HEK293 (cell line): ENCODE measurements at regions not wholly inside any gene's neighbourhood (a gene's known extent, or its start where the extent isn't known, plus 50 kb on each side); places are given as distances from the start of the nearest gene placed in this dataset.

Source experiments
- CTCF ChIA-PET: fragments of 350-600 bp; formaldehyde crosslinking; extraction: SDS; loops from one replicate; lab custom pipeline; 2021; ENCODE audit warnings: antibody characterized with exemption; lab: Yijun Ruan, JAX
- POLR2A ChIA-PET: fragments of 300-600 bp; formaldehyde crosslinking; extraction: SDS; loops from one replicate; lab custom pipeline; 2020; ENCODE audit warnings: antibody characterized with exemption, inconsistent platforms; lab: Yijun Ruan, JAX
- H3K27ac ChIP-seq: fragments of 200-500 bp; sonication (Bioruptor generic); 2 replicates; pipeline ENCODE4 v1.5.1; 2014; ENCODE audit warnings: low read depth, low read length, control low read depth, inconsistent platforms; ENCODE audit errors: extremely low read depth
- H3K36me3 ChIP-seq, 2 experiments: fragments of 200-500 bp in 1 of 2; sonication (Bioruptor generic) in 1 of 2; 1 replicate in 1 of 2; 2 replicates in 1 of 2; pipeline ENCODE4 v1.5.1; 2014 to 2017; ENCODE audit warnings: inconsistent platforms in 2 of 2, low read length in 2 of 2; ENCODE audit not compliant: control insufficient read depth in 2 of 2, insufficient read depth in 1 of 2
- H3K4me1 ChIP-seq: fragments of 200-500 bp; sonication (Bioruptor generic); 2 replicates; pipeline ENCODE4 v1.5.1; 2014; ENCODE audit warnings: mild to moderate bottlenecking, low read length, inconsistent platforms; ENCODE audit not compliant: control insufficient read depth, insufficient read depth
- H3K4me3 ChIP-seq: 2 replicates; pipeline ENCODE4 v1.5.1; 2011; ENCODE audit warnings: low read depth, mild to moderate bottlenecking, control low read depth, low read length, moderate library complexity
- H3K9me3 ChIP-seq: fragments of 200-500 bp; sonication (Bioruptor generic); 2 replicates; pipeline ENCODE4 v1.5.1; 2014; ENCODE audit warnings: low read depth, low read length, inconsistent platforms; ENCODE audit not compliant: control insufficient read depth, insufficient read depth
- FEZF1 ChIP-seq: fragments of 450-650 bp; formaldehyde crosslinking; IDR thresholded peaks from 2 replicates; pipeline ENCODE4 v1.5.1; 2016; ENCODE audit warnings: missing biosample characterization, missing genetic modification characterization
- KLF16 ChIP-seq: fragments of 450-650 bp; formaldehyde crosslinking; IDR thresholded peaks from 2 replicates; pipeline ENCODE4 v1.5.1; 2017; ENCODE audit warnings: missing biosample characterization, missing genetic modification characterization
- ZEB2 ChIP-seq: fragments of 450-650 bp; formaldehyde crosslinking; IDR thresholded peaks from 2 replicates; pipeline ENCODE4 v1.5.1; 2016; ENCODE audit warnings: missing biosample characterization, missing genetic modification characterization
- ZNF174 ChIP-seq: fragments of 450-650 bp; formaldehyde crosslinking; IDR thresholded peaks from 2 replicates; pipeline ENCODE4 v1.5.0; 2017; ENCODE audit warnings: missing biosample characterization, mild to moderate bottlenecking, missing genetic modification characterization
- ZNF214 ChIP-seq: fragments of 450-650 bp; formaldehyde crosslinking; IDR thresholded peaks from 2 replicates; pipeline ENCODE4 v1.5.1; 2017; ENCODE audit warnings: missing biosample characterization, mild to moderate bottlenecking, missing genetic modification characterization, borderline replicate concordance
- ZNF239 ChIP-seq: fragments of 450-650 bp; formaldehyde crosslinking; IDR thresholded peaks from 2 replicates; pipeline ENCODE4 v1.5.1; 2016; ENCODE audit warnings: missing biosample characterization, missing genetic modification characterization
- ZNF248 ChIP-seq: fragments of 450-650 bp; formaldehyde crosslinking; IDR thresholded peaks from 2 replicates; pipeline ENCODE4 v1.5.1; 2017; ENCODE audit warnings: missing biosample characterization, missing genetic modification characterization
- ZNF311 ChIP-seq: fragments of 450-650 bp; formaldehyde crosslinking; IDR thresholded peaks from 2 replicates; pipeline ENCODE4 v1.5.1; 2017; ENCODE audit warnings: missing biosample characterization, missing genetic modification characterization, borderline replicate concordance
- ZNF426 ChIP-seq: fragments of 450-650 bp; formaldehyde crosslinking; IDR thresholded peaks from 2 replicates; pipeline ENCODE4 v1.5.1; 2017; ENCODE audit warnings: missing biosample characterization, missing genetic modification characterization, mild to moderate bottlenecking, inconsistent platforms, moderate library complexity
- ZNF433 ChIP-seq: fragments of 450-650 bp; formaldehyde crosslinking; IDR thresholded peaks from 2 replicates; pipeline ENCODE4 v1.5.1; 2016; ENCODE audit warnings: missing biosample characterization, missing genetic modification characterization, low read depth
- ZNF510 ChIP-seq: fragments of 450-650 bp; formaldehyde crosslinking; IDR thresholded peaks from 2 replicates; pipeline ENCODE4 v1.5.1; 2018; ENCODE audit warnings: mild to moderate bottlenecking, missing genetic modification characterization, missing biosample characterization; ENCODE audit not compliant: insufficient replicate concordance
- ZNF529 ChIP-seq: fragments of 450-650 bp; formaldehyde crosslinking; IDR thresholded peaks from 2 replicates; pipeline ENCODE4 v1.5.1; 2017; ENCODE audit warnings: missing genetic modification characterization, missing biosample characterization; ENCODE audit not compliant: insufficient replicate concordance
- ZNF571 ChIP-seq: fragments of 450-650 bp; formaldehyde crosslinking; IDR thresholded peaks from 2 replicates; pipeline ENCODE4 v1.5.0; 2017; ENCODE audit warnings: missing biosample characterization, missing genetic modification characterization
- ZNF658 ChIP-seq: fragments of 450-650 bp; formaldehyde crosslinking; IDR thresholded peaks from 2 replicates; pipeline ENCODE4; 2016; ENCODE audit warnings: missing biosample characterization, missing genetic modification characterization
- ZNF660 ChIP-seq: fragments of 450-650 bp; IDR thresholded peaks from 2 replicates; pipeline ENCODE4 v1.5.1; 2018; ENCODE audit warnings: missing biosample characterization, mild to moderate bottlenecking, missing genetic modification characterization
- ZNF777 ChIP-seq: fragments of 450-650 bp; formaldehyde crosslinking; IDR thresholded peaks from 2 replicates; pipeline ENCODE4 v1.5.1; 2017; ENCODE audit warnings: missing biosample characterization, missing genetic modification characterization, borderline replicate concordance
- ZSCAN30 ChIP-seq: fragments of 450-650 bp; IDR thresholded peaks from 2 replicates; pipeline ENCODE4 v1.5.1; 2018; ENCODE audit warnings: missing biosample characterization, mild to moderate bottlenecking, missing genetic modification characterization, moderate library complexity
- TF ChIP-seq, protein P1 (sequence below): fragments of 450-650 bp; formaldehyde crosslinking; IDR thresholded peaks from 2 replicates; pipeline ENCODE4 v1.5.1; 2017; ENCODE audit warnings: missing biosample characterization, missing genetic modification characterization
- TF ChIP-seq, protein P2 (sequence below): fragments of 450-650 bp; formaldehyde crosslinking; IDR thresholded peaks from 2 replicates; pipeline ENCODE4 v1.5.1; 2016; ENCODE audit warnings: missing biosample characterization, missing genetic modification characterization
- TF ChIP-seq, protein P3 (sequence below): fragments of 450-650 bp; formaldehyde crosslinking; optimal IDR thresholded peaks from 2 replicates; pipeline ENCODE3; 2016; ENCODE audit warnings: missing biosample characterization, mild to moderate bottlenecking, missing genetic modification characterization
- TF ChIP-seq, protein P4 (sequence below): fragments of 450-650 bp; formaldehyde crosslinking; IDR thresholded peaks from 2 replicates; pipeline ENCODE4 v1.5.1; 2017; ENCODE audit warnings: missing biosample characterization, mild to moderate bottlenecking, missing genetic modification characterization, moderate library complexity

DNA sequence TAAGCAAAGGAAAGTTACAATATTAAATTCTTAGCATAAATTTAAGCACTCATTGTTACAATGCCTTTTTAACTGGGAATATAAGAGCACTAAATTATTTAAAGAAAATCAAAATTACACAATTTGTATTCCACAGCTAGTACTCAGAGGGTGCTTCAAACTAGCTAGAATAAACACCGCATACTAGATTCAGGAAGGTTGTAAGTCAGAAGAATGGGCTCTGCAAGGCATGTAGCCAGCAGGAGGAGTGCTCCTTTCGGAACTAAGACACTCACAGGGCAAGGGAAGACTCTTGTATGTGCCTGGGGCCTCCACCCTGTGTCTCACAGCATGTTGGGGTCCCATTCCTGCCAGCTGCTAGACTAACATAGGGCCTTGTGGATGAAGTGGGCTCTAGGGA is 327.7 kb upstream of the ALCAM start (continued):
- TF ChIP-seq, protein P1, sequence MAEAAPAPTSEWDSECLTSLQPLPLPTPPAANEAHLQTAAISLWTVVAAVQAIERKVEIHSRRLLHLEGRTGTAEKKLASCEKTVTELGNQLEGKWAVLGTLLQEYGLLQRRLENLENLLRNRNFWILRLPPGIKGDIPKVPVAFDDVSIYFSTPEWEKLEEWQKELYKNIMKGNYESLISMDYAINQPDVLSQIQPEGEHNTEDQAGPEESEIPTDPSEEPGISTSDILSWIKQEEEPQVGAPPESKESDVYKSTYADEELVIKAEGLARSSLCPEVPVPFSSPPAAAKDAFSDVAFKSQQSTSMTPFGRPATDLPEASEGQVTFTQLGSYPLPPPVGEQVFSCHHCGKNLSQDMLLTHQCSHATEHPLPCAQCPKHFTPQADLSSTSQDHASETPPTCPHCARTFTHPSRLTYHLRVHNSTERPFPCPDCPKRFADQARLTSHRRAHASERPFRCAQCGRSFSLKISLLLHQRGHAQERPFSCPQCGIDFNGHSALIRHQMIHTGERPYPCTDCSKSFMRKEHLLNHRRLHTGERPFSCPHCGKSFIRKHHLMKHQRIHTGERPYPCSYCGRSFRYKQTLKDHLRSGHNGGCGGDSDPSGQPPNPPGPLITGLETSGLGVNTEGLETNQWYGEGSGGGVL, result no peak
- TF ChIP-seq ZNF510 (tag by site-specific recombination), result no peak

DNA sequence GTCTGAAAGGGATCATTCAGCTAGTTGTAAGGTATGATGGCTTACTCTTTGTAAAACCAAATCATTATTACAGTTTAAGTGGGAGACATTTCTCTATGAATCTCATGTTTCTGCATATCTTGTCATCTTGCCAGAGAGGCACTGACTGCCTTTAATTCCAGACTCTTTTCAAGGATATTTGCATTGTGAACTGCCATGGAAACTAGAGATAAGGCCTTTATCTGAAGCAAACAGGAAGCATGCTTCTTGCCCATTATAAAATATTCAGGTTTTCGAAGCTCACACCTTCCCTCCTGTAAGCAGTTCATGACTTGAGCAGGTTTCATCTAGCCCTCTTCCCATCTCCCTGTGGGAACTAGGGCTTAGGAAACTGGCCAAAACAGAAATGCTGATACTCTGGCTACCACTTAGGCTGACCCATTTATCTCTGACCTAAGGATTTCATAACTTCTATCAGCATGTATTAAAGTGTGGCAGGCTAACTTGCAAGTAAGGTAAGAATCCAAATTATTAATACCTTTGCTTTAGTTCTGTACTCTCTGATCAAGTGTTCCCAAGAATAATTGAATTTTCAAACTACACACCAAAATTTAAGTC is 326.6 kb upstream of the ALCAM start:
- TF ChIP-seq, protein P2, sequence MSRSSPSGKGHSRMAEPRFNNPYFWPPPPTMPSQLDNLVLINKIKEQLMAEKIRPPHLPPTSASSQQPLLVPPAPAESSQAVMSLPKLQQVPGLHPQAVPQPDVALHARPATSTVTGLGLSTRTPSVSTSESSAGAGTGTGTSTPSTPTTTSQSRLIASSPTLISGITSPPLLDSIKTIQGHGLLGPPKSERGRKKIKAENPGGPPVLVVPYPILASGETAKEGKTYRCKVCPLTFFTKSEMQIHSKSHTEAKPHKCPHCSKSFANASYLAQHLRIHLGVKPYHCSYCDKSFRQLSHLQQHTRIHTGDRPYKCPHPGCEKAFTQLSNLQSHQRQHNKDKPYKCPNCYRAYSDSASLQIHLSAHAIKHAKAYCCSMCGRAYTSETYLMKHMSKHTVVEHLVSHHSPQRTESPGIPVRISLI, result no peak
- TF ChIP-seq ZEB2 (tag by site-specific recombination) (no peak), ZNF214 (tag by site-specific recombination) (no peak), ZNF239 (tag by site-specific recombination) (no peak), ZNF777 (tag by site-specific recombination) (no peak), ZNF660 (no peak), ZNF174 (tag by site-specific recombination) (no peak), ZNF433 (tag by site-specific recombination) (no peak), FEZF1 (tag by site-specific recombination) (no peak), ZNF529 (tag by site-specific recombination) (no peak), KLF16 (tag by site-specific recombination) (no peak), ZNF248 (tag by site-specific recombination) (no peak), ZNF658 (tag by site-specific recombination) (no peak), ZNF510 (tag by site-specific recombination) (no peak), ZNF571 (tag by site-specific recombination) (no peak), ZSCAN30 (tag by site-specific recombination) (no peak), ZNF311 (tag by site-specific recombination) (no peak), ZNF426 (tag by site-specific recombination) (no peak)
- TF ChIP-seq, protein P3, sequence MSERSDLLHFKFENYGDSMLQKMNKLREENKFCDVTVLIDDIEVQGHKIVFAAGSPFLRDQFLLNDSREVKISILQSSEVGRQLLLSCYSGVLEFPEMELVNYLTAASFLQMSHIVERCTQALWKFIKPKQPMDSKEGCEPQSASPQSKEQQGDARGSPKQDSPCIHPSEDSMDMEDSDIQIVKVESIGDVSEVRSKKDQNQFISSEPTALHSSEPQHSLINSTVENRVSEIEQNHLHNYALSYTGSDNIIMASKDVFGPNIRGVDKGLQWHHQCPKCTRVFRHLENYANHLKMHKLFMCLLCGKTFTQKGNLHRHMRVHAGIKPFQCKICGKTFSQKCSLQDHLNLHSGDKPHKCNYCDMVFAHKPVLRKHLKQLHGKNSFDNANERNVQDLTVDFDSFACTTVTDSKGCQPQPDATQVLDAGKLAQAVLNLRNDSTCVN, result no peak
- TF ChIP-seq, protein P4, sequence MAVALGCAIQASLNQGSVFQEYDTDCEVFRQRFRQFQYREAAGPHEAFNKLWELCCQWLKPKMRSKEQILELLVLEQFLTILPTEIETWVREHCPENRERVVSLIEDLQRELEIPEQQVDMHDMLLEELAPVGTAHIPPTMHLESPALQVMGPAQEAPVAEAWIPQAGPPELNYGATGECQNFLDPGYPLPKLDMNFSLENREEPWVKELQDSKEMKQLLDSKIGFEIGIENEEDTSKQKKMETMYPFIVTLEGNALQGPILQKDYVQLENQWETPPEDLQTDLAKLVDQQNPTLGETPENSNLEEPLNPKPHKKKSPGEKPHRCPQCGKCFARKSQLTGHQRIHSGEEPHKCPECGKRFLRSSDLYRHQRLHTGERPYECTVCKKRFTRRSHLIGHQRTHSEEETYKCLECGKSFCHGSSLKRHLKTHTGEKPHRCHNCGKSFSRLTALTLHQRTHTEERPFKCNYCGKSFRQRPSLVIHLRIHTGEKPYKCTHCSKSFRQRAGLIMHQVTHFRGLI, result no peak
- no peak overlapping the region for H3K27ac ChIP-seq
- ChIA-PET POLR2A (no interaction called here), CTCF (no interaction called here)
- no peaks in the 10 kb centered on the region for H3K9me3 ChIP-seq
- no peaks in the 10 kb centered on the region for H3K36me3 ChIP-seq
- no peak overlapping the region for H3K4me3 ChIP-seq
- no peaks in the 10 kb centered on the region for H3K4me1 ChIP-seq
